Urinary bladder (tissue), 3 donors: ENCODE measurements at regions not wholly inside any gene's neighbourhood (a gene's known extent, or its start where the extent isn't known, plus 50 kb on each side); places are given as distances from the start of the nearest gene placed in this dataset.

ENCODE experiments used
- DNase-seq: peaks from one replicate; pipeline ENCODE4 v3.0.0-alpha.2; 2015; ENCODE audit errors: extremely low spot score
- H3K27ac ChIP-seq: one replicate; pipeline ENCODE4 v1.5.1; 2013; ENCODE audit warnings: low read depth, mild to moderate bottlenecking, moderate library complexity
- H3K36me3 ChIP-seq: one replicate; pipeline ENCODE4 v1.6.1; 2013; ENCODE audit warnings: mild to moderate bottlenecking, moderate library complexity; ENCODE audit not compliant: insufficient read depth
- H3K4me1 ChIP-seq: one replicate; pipeline ENCODE4 v1.6.1; 2013; ENCODE audit warnings: mild to moderate bottlenecking, moderate library complexity; ENCODE audit not compliant: insufficient read depth
- H3K4me3 ChIP-seq: one replicate; pipeline ENCODE4 v1.5.1; 2013; ENCODE audit warnings: low read depth, low read length
- WGBS: extraction: QIAGEN DNeasy Blood & Tissue Kit; methylation state at CpG from one replicate; pipeline ENCODE4 v1.1.7; 2013; 5-methylcytosine and 5-hydroxymethylcytosine counted together
- donor health status: healthy with polysubstance abuse.
- donor health status: healthy.

DNA sequence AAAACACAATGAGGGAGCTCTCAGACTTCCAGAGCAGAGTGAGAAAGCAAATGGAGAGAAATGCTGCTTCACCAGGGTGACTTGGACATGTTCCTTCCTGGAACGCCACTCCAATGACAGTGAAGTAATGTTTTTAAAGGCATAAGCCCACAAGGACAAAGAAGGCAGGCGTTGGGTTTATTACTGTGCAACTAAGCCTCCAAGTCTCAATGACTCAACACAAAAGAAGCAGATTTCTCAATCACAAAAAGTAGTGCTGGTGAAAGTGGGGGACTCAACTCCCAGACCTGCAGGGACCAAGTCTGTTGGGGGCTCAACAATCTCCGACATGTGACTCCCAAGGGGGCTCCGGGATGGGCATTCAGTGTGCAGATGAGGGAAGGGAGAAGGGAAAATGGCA, 505.2 kb downstream of the BCL11B start:
- WGBS, result 54% methylated on average over 4 of the region's 4 CpGs
- no peak for DNase-seq

GRCh38 chr14:98769326-98769725, 502.7 kb downstream of the BCL11B start:
- DNase-seq, result no peak
- 67% methylated on average over 10 of the region's 10 CpGs for WGBS
- H3K27ac ChIP-seq, result no peak overlapping the region
- H3K36me3 ChIP-seq, result no peaks in the 10 kb centered on the region
- peaks cover 2% of the 10 kb centered on the region for H3K4me1 ChIP-seq
- no peak overlapping the region for H3K4me3 ChIP-seq

More for the DNA sequence above, 505.2 kb downstream of the BCL11B start:
- H3K4me1 ChIP-seq, result peaks cover 2% of the 10 kb centered on the region
- H3K27ac ChIP-seq, result no peak overlapping the region
- no peak overlapping the region for H3K4me3 ChIP-seq
- no peaks in the 10 kb centered on the region for H3K36me3 ChIP-seq

GRCh38 chr14:98770151-98770550, 501.8 kb downstream of the BCL11B start:
- WGBS, result 93% methylated on average over 3 of the region's 3 CpGs
- no peak for DNase-seq

GRCh38 chr14:98773814-98774213, 498.2 kb downstream of the BCL11B start:
- 69% methylated on average over 5 of the region's 5 CpGs for WGBS
- H3K4me3 ChIP-seq, result no peak overlapping the region
- no peaks in the 10 kb centered on the region for H3K36me3 ChIP-seq
- no peak for DNase-seq
- no peaks in the 10 kb centered on the region for H3K4me1 ChIP-seq
- H3K27ac ChIP-seq, result no peak overlapping the region

More at GRCh38 chr14:98770151-98770550, 501.8 kb downstream of the BCL11B start:
- peaks cover 2% of the 10 kb centered on the region for H3K4me1 ChIP-seq
- H3K4me3 ChIP-seq, result no peak overlapping the region
- no peak overlapping the region for H3K27ac ChIP-seq
- H3K36me3 ChIP-seq, result no peaks in the 10 kb centered on the region

GRCh38 chr14:98775892-98776291, 496.1 kb downstream of the BCL11B start:
- WGBS, result 71% methylated on average over 2 of the region's 2 CpGs
- H3K27ac ChIP-seq, result no peak overlapping the region
- no peak for DNase-seq
- no peaks in the 10 kb centered on the region for H3K4me1 ChIP-seq
- H3K36me3 ChIP-seq, result no peaks in the 10 kb centered on the region
- H3K4me3 ChIP-seq, result no peak overlapping the region

DNA sequence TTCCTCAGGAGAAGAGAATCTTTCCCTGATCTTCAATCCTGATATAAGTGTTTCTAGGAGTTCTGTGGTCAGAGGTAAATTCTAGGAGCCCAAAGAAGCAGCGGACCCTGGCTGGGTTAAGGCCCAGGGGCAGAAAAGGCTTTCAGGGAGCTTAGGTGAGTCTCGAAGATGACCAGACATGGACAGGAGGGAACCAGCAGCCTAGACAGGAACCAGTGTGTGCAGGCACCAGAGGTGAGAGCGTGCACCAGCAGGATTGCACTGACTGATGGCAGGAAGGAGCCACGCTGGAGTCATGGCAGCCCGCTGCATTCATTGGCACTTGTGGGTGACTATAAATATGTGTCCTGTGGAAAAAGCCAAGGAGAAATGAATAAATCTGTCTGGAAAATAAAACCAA, 489.9 kb downstream of the BCL11B start:
- Histone ChIP-seq H3K4me1 (no peaks in the 10 kb centered on the region), H3K27ac (no peak overlapping the region), H3K4me3 (no peak overlapping the region), H3K36me3 (no peaks in the 10 kb centered on the region)
- no peak for DNase-seq
- 88% methylated on average over 5 of the region's 5 CpGs for WGBS

DNA sequence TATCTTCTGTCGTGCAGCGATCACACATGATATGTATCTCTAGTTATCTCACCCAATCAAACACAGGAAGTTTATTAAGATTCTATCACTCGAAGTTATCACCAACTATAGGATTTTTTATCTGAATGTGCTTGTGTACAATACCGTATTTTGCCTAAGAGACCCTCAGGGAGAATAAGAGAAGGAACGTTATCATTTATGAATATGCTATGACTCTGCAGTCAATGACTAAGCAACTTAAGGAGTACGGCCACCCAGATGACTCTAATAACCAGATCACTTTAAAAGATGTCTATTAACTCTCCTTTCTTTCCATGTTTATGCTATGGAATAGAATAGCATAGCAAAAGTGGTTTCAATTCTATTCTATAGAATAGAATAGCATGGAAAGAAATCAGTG, 486.4 kb downstream of the BCL11B start:
- Histone ChIP-seq H3K4me3 (no peak overlapping the region), H3K27ac (no peak overlapping the region), H3K4me1 (no peaks in the 10 kb centered on the region), H3K36me3 (no peaks in the 10 kb centered on the region)
- no peak for DNase-seq
- WGBS, result 37% methylated on average over 6 of the region's 6 CpGs

DNA sequence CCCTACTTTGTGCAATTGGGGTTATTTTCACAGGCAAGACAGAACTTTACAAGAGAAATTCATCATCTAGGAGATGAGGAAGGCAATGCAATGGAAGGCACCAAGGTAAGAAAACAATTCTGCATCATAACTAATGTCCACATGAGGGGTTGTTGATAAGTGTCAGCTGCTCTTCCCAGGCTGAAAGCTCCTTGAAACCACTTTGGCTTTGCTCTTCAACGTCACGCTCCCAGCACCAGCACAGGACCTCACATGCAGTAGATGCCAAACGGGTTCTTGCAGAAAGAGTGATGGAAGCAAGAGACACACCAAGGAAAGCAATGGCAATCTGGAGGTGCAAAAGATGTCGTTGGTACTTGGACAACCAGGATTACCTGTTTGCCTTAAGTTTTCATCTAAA, 485.5 kb downstream of the BCL11B start:
- no peak for DNase-seq
- 77% methylated on average over 4 of the region's 4 CpGs for WGBS
- H3K4me3 ChIP-seq, result no peak overlapping the region
- H3K27ac ChIP-seq, result no peak overlapping the region
- no peaks in the 10 kb centered on the region for H3K4me1 ChIP-seq
- no peaks in the 10 kb centered on the region for H3K36me3 ChIP-seq

- DNase-seq, result no peak
- Histone ChIP-seq H3K4me1 (no peaks in the 10 kb centered on the region), H3K36me3 (no peaks in the 10 kb centered on the region), H3K4me3 (no peak overlapping the region), H3K27ac (no peak overlapping the region)
- 91% methylated on average over 3 of the region's 3 CpGs for WGBS
Measured at GRCh38 chr14:98791661-98792060, 480.3 kb downstream of the BCL11B start.

DNA sequence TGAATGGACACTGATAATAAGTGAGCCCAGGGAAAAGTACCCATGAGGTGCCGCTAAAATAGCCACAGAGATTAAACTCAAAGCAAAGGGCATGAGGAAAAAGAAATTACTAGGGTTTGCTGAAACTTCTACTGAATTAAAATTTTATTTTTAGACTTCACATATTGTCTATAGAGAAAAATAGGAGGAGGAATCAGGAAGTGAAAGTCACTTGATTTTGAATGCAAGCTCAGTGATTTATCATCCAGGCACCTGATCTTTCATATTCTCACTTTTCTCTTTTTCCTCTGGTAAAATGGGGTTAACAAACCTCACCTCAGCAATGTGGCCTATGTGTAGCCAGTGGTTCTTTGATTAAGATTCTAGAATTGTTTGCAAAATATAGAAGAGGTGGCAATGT, 479.8 kb downstream of the BCL11B start:
- no peaks in the 10 kb centered on the region for H3K36me3 ChIP-seq
- H3K4me1 ChIP-seq, result no peaks in the 10 kb centered on the region
- 91% methylated on average over 1 of the region's 1 CpG for WGBS
- no peak overlapping the region for H3K4me3 ChIP-seq
- no peak for DNase-seq
- no peak overlapping the region for H3K27ac ChIP-seq

- Histone ChIP-seq H3K36me3 (no peaks in the 10 kb centered on the region), H3K4me1 (no peaks in the 10 kb centered on the region), H3K4me3 (no peak overlapping the region), H3K27ac (no peak overlapping the region)
- DNase-seq, result no peak
- 18% methylated on average over 4 of the region's 4 CpGs for WGBS
Measured at GRCh38 chr14:98798099-98798498, 473.9 kb downstream of the BCL11B start.

DNA sequence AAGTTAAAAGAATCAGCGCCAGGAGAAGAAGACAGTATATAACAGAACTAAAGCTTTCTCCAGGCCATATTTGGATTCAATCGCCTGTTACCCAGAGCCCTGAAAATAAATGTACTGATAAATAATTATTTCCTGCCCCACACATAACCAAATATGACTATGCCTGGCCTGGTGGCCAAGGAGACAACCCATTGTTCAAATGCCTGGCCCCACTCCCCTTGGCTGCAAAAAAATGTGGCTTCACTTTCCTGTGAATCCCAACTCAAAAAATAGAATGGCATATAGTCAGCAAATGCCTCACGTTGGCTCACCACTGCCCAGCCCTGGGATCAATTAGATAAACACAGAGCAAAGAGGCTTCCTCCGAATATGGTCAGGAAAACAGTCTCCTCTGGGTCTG, 472.1 kb downstream of the BCL11B start:
- H3K4me1 ChIP-seq, result no peaks in the 10 kb centered on the region
- 41% methylated on average over 4 of the region's 4 CpGs for WGBS
- no peak overlapping the region for H3K27ac ChIP-seq
- no peaks in the 10 kb centered on the region for H3K36me3 ChIP-seq
- H3K4me3 ChIP-seq, result no peak overlapping the region
- DNase-seq, result no peak

GRCh38 chr14:98802044-98802443, 470.0 kb downstream of the BCL11B start:
- DNase-seq, result no peak
- Histone ChIP-seq H3K4me3 (no peak overlapping the region), H3K4me1 (no peaks in the 10 kb centered on the region), H3K36me3 (no peaks in the 10 kb centered on the region), H3K27ac (no peak overlapping the region)
- WGBS, result 84% methylated on average over 9 of the region's 9 CpGs

DNA sequence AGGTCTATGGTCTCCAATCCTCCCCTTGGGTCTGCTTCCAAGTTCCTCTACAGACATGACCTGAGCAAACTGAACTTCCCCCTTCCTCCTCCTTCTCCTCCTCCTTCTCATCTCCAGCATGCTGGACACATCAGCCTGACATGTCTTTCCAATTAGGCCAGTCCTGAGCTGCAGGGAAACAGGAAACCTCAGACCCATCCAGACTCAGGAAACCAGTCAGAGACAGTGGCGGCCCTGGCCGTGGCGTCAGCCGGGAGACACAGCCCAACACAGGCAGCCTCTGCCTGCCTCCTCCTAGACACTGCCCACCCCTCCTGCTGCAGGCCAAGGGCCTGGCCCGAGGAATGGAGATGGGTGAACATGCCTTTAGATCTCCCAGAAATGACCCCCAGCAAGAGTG, 468.8 kb downstream of the BCL11B start:
- no peaks in the 10 kb centered on the region for H3K4me1 ChIP-seq
- H3K36me3 ChIP-seq, result no peaks in the 10 kb centered on the region
- 51% methylated on average over 5 of the region's 5 CpGs for WGBS
- no peak for DNase-seq
- H3K27ac ChIP-seq, result no peak overlapping the region
- H3K4me3 ChIP-seq, result no peak overlapping the region
